NCI-H2107 treated with DMSO at 0.1 percent for 48 hours (cell line): ENCODE measurements at regions not wholly inside any gene's neighbourhood (a gene's known extent, or its start where the extent isn't known, plus 50 kb on each side); places are given as distances from the start of the nearest gene placed in this dataset.
"Not testable (repeated sequence)": the region's sequence is repeated elsewhere in the genome, so short reads cannot be mapped to it uniquely, and the experiment has no call there.

Source experiments
- DNase-seq: peaks from one replicate; lab custom pipeline; 2025; ENCODE audit not compliant: unreplicated experiment; lab: John Stamatoyannopoulos, UW

GRCh38 chr7:113314594-113314993, 196.2 kb upstream of the SMIM30 start:
- no peak for DNase-seq

- DNase-seq, result no peak
Observed at GRCh38 chr7:113308399-113308798, 190.0 kb upstream of the SMIM30 start.

DNA sequence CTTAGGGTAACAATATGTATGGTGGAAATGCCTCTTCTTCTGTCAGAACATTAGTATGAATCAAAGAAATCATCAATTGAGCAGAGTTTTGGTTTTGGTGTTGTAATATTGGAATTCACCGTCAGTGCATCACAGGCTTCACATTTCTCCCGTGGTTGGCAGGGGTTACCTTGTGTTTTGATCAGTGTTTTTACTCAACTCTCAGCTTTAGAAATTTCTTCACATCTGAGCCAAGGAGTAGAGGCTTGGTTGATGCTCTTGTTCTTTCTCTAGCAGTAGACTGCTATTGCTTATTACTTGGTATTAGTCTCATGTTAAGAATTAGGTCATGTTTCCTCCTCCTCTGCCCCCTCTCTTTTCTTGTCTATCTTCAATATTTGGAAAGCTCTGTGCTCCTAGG, 188.8 kb upstream of the SMIM30 start:
- no peak for DNase-seq

GRCh38 chr7:113306302-113306701, 187.9 kb upstream of the SMIM30 start:
- no peak for DNase-seq

GRCh38 chr7:113304104-113304503, 185.8 kb upstream of the SMIM30 start:
- DNase-seq, result no peak

DNA sequence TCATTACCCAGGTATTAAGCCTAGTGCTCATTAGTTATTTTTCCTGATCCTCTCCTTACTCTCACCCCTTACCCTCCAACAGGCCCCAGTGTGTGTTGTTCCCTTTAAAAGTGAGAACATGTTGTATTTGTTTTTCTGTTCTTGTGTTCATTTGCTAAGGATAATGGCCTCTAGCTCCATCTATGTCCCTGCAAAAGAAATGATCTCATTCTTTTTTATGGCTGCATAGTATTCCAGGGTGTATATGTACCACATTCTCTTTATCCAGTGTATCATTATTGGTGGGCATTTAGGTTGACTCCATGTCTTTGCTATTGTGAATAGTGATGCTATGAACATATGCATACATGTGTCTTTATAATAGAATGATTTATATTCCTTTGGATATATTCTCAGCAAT, 185.0 kb upstream of the SMIM30 start:
- not testable (repeated sequence) for DNase-seq

GRCh38 chr7:113301983-113302382, 183.6 kb upstream of the SMIM30 start:
- DNase-seq, result no peak

DNA sequence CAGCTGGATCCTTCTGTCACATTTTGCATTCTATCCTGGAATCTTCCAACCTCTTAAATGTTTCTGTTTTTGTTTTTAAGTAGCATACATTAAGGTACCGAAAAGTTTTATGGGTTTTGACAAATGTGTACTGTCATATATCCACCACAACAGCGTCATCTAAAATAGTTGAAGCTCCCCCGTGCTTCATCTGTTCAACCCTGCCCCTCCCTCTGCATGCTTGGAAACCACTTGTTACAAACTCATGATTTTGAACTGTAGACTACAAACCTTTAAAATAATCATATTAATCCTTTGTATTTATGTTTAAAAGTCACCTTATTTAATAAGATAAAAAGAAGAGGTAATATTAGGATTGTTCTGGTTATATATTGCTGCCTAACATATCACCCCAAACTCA, 182.8 kb upstream of the SMIM30 start:
- DNase-seq, result no peak

- no peak for DNase-seq
Observed at GRCh38 chr7:113299748-113300147, 181.4 kb upstream of the SMIM30 start.

DNA sequence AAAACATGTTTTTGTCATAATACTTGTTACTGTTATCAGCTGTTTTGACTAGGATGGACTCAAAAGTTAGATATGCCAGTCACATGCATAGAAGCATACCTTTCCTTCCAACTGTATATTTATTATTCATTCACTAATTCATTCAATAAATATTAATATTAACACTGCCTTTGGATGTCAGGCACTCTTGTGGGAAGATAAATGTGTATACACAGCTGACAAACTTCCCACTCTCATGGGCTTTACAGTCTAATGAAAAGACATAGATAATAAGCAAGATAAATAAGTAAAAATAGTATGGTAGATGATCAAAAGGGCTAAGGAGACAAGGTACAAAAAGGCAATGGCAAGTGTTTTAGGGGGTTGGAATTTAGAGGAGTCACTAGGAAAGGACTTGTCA, 180.1 kb upstream of the SMIM30 start:
- no peak for DNase-seq

- DNase-seq, result no peak
Observed at GRCh38 chr7:113294750-113295149, 176.4 kb upstream of the SMIM30 start.

GRCh38 chr7:113292105-113292504, 173.8 kb upstream of the SMIM30 start:
- no peak for DNase-seq

DNA sequence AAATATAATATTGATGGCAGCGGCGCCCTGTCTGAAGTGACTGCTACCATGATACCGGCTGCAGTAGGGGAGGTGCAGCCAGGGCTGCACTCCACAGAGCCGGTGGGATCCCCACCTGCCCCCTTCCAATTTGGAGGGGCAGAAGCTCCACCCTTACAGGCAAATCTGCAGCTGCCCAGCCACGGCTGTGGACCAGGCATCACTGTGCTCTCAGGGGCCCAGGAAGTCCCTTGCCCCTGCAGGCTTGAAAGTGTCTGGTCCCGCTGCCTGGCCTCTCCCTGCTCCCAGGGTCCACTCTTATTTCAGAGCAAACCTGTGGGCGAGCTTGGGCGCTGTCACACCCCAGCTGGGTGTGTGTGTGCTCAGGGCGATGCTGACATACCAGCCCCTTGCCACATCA, 172.7 kb upstream of the SMIM30 start:
- no peak for DNase-seq

DNA sequence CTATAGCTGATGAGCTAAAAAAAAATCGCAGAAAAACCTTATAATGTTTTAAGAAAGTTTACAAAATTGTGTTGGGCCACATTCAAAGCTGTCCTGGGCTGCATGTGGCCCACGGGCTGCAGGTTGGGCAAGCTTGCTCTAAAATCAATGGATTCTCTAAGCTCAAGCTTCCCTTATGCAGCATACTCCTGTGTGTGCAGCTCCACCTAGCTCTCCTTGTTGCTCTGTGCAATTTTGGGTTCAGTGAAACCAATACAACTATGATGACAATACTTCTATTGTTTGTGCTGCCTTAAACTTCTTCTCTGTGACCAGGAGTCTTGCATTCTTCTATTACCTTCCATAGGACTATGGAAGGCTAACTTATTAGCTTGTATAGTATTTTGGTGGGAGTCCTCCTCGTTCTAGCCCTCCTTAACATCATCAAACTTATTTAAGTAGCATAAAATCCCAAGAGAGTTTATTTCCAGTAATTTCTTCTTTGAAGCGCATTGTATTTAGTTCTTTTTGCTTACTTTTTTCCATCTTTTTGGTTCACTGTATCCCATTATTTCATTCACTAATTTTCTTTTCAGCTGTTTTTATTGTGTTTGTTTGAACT, 170.9 kb upstream of the SMIM30 start:
- peak; percentile 1 for DNase-seq

DNA sequence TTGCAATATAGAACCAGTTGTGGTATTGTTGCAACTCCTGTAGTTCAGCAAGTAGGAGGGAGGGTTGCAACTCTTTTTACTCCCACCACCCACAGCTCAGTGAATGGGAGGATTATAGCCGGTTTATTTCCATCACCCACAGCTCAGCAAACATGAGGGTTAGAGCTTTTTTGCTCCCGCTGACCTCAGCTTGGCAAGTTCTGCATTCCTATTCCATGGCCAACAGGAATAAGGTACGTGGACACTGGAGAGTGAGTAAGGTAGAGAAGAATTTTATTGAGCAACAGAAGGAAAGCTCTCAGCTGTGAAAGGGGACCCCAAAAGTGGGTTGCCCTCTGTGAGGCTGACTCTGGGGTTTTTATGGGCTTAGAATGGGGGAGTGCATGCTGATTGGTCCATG, 167.1 kb upstream of the SMIM30 start:
- DNase-seq, result no peak

DNA sequence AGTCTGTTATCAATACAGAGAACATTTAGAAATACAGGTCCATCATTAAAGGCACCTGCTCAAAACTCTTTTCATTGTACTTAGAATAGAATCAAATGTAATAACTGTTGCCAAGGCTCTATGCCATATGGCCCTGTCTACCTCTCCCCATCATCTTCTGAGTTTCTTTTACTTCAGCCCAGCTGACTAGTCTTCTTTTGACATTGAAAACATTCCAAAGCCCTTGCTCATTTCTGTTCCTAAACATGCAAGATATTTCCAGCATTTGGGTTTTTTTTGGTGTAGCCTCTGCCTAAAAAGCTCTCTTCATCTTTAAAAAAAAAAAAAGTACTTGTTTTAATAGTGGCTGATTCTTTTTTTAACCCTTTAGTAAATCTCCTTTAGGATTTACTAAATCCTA, 165.5 kb upstream of the SMIM30 start:
- DNase-seq, result no peak

DNA sequence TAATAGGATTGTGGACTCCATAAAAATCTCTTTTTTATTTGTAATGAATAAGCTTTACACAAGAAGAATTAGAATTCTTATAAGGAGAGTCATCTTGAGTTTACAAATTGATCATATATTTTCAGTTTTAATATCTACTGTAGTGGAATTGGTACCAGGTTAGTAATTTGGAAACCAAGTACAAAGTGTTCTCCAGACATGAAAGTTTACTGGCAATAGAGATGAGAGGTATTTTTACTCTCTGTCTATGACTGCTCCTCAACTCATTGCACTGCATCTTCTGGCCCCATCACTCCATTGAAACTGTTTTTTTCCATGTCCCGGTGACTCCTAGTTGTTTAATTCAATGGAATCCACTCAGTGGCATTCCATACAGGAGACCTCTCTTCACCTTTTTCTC, 164.5 kb upstream of the SMIM30 start:
- DNase-seq, result no peak

- no peak for DNase-seq
Observed at GRCh38 chr7:113281223-113281622, 162.9 kb upstream of the SMIM30 start.

GRCh38 chr7:113279256-113279655, 160.9 kb upstream of the SMIM30 start:
- no peak for DNase-seq

DNA sequence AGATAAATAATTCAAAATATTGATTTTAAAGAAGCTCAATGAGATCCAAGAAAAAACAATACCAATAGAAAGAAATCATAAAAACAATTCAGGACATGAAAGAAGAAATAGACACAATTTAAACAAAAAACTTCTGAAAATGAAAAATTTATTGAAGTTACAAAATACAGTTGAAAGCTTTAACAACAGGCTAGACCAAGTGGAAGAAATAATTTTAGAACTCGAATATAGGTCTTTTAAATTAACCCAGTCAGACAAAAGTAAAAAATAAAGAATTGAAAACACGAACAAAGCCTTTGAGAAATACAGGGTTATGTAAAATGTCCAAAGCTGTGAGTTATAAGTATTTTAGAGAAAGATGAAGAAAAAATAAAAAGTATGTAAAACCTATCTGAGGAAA, 152.4 kb upstream of the SMIM30 start:
- DNase-seq, result no peak

DNA sequence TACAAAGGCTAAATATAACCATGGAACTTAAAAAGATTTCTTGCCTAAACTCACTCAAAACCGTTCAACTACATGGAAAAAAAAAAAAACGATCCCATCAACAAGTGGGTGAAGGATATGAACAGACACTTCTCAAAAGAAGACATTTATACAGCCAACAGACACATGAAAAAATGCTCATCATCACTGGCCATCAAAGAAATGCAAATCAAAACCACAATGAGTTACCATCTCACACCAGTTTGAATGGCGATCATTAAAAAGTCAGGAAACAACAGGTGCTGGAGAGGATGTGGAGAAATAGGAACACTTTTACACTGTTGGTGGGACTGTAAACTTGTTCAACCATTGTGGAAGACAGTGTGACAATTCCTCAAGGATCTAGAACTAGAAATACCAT, 151.2 kb upstream of the SMIM30 start:
- not testable (repeated sequence) for DNase-seq

DNA sequence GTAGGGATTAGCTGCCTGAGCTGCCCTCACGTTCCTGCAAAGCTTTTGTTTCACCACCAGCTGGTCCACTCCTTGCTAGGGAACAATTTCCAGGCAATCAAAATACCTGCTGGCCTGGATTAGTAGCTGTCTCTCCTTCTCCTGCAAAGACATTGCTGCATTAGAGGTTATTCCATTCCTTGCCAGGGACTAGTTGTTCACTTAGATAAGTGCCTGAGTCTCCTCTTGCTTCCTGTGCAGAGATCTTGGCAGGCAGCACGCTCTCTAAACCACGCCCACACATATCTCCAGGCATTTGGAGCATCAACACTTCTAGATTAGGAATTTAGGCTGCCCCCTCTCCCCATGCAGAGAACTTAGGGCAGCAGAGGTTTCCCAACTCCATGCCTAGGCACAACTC, 150.4 kb upstream of the SMIM30 start:
- DNase-seq, result no peak

DNA sequence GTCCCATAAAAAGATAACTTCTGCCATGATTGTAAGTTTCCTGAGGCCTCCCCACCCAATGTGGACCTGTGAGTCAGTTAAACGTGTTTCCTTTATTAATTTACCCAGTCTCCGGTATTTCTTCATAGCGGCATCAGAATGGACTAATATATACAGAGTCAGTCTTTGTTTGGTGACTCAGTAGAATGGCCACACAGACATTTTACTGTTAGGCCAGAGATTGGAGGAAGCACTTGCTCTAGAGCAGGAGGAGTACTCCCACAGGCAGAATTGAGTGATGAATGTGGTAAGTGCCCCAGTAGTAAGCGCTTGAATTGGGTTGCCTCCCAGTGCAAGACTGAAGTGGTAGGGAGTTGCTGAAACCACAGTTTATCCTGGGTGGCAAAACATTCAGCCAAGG, 149.5 kb upstream of the SMIM30 start:
- DNase-seq, result no peak

- no peak for DNase-seq
Observed at GRCh38 chr7:113267271-113267670, 148.9 kb upstream of the SMIM30 start.
